GM23338 (cell line): ENCODE measurements at regions not wholly inside any gene's neighbourhood (a gene's known extent, or its start where the extent isn't known, plus 50 kb on each side); places are given as distances from the start of the nearest gene placed in this dataset.

Source experiments
- ATAC-seq: fragments of 200-7000 bp; cut with Tn5 transposase; 3 replicates; pipeline ENCODE4 v1.9.1; 2020
- DNase-seq: peaks from one replicate; pipeline ENCODE4 v3.0.0-alpha.2; 2015; ENCODE audit warnings: low spot score
- H2AFZ ChIP-seq: fragments of 200-600 bp; sonication (generic); 2 replicates; pipeline ENCODE4 v1.8.0; 2016; ENCODE audit warnings: antibody characterized with exemption, mild to moderate bottlenecking, moderate library complexity
- H3F3A ChIP-seq: fragments of 200-600 bp; sonication (generic); replicated peaks from 2 replicates; pipeline ENCODE4 v1.8.0; 2017; ENCODE audit warnings: antibody characterized with exemption, mixed run types, low read depth
- H3K27ac ChIP-seq: fragments of 200-600 bp; sonication (generic); 2 replicates; pipeline ENCODE4 v1.6.1; 2016; ENCODE audit warnings: low read depth
- H3K27me3 ChIP-seq: fragments of 200-600 bp; sonication (generic); 2 replicates; pipeline ENCODE4 v1.8.0; 2016; ENCODE audit warnings: mild to moderate bottlenecking, mixed run types, moderate library complexity; ENCODE audit not compliant: insufficient read depth
- H3K36me3 ChIP-seq: fragments of 200-600 bp; sonication (generic); 2 replicates; pipeline ENCODE4 v1.8.0; 2016; ENCODE audit warnings: mild to moderate bottlenecking; ENCODE audit not compliant: insufficient read depth
- H3K4me1 ChIP-seq: fragments of 200-600 bp; sonication (generic); 2 replicates; pipeline ENCODE4 v1.8.0; 2016; ENCODE audit warnings: mild to moderate bottlenecking, moderate library complexity; ENCODE audit not compliant: insufficient read depth
- H3K4me2 ChIP-seq: fragments of 200-600 bp; sonication (generic); 2 replicates; pipeline ENCODE4 v1.7.1; 2017; ENCODE audit warnings: mixed run types
- H3K4me3 ChIP-seq: fragments of 200-600 bp; sonication (generic); 2 replicates; pipeline ENCODE4 v1.6.1; 2016; ENCODE audit warnings: mixed run types
- H3K79me2 ChIP-seq: fragments of 200-600 bp; sonication (generic); replicated peaks from 2 replicates; pipeline ENCODE4 v1.8.0; 2017; ENCODE audit warnings: mild to moderate bottlenecking; ENCODE audit not compliant: insufficient read depth
- H3K9me2 ChIP-seq: fragments of 200-600 bp; sonication (generic); 2 replicates; pipeline ENCODE4 v1.8.0; 2017; ENCODE audit not compliant: insufficient read depth
- H4K20me1 ChIP-seq: fragments of 200-600 bp; sonication (generic); replicated peaks from 2 replicates; pipeline ENCODE4 v1.8.0; 2017; ENCODE audit warnings: mild to moderate bottlenecking; ENCODE audit not compliant: insufficient read depth
- H3K27ac Mint-ChIP-seq: 2 replicates; pipeline ENCODE4 v1.8.0; 2020; ENCODE audit warnings: inconsistent platforms, mild to moderate bottlenecking, moderate library complexity, mixed read lengths
- H3K27me3 Mint-ChIP-seq: 3 replicates; pipeline ENCODE4 v1.8.0; 2022; ENCODE audit warnings: low read depth, mild to moderate bottlenecking, moderate library complexity, mixed read lengths, inconsistent platforms; ENCODE audit not compliant: insufficient read depth, poor library complexity
- H3K36me3 Mint-ChIP-seq: 3 replicates; pipeline ENCODE4 v1.8.0; 2021; ENCODE audit warnings: low read depth, mild to moderate bottlenecking, inconsistent platforms, moderate library complexity, mixed read lengths
- H3K4me1 Mint-ChIP-seq: 3 replicates; pipeline ENCODE4 v1.8.0; 2020; ENCODE audit warnings: mild to moderate bottlenecking, inconsistent platforms, mixed read lengths
- H3K4me3 Mint-ChIP-seq: 3 replicates; pipeline ENCODE4 v1.8.0; 2021; ENCODE audit warnings: moderate library complexity, mild to moderate bottlenecking, inconsistent platforms, mixed read lengths
- H3K9me3 Mint-ChIP-seq: 3 replicates; pipeline ENCODE4 v1.8.0; 2020; ENCODE audit warnings: moderate library complexity, mild to moderate bottlenecking, inconsistent platforms, mixed read lengths
- EZH2phosphoT487 ChIP-seq: fragments of 200-600 bp; sonication (generic); IDR thresholded peaks from one replicate; pipeline ENCODE4 v1.8.1; 2018; ENCODE audit warnings: antibody characterized with exemption; ENCODE audit not compliant: unreplicated experiment
- ZNF114 ChIP-seq: fragments of 250-450 bp; sonication (Bioruptor Pico); IDR thresholded peaks from 2 replicates; pipeline ENCODE4 v1.5.0; 2020; ENCODE audit warnings: mild to moderate bottlenecking, moderate library complexity
- TF ChIP-seq, protein P1 (sequence below), 2 experiments: fragments of 200-600 bp in 1 of 2; sonication (generic) in 1 of 2; conservative IDR thresholded peaks; 2 replicates each; pipeline versions ENCODE4 v1.5.1 to v1.6.1; 2016 to 2017; ENCODE audit warnings: antibody characterized with exemption in 2 of 2, low read depth in 2 of 2, mild to moderate bottlenecking in 2 of 2, moderate library complexity in 1 of 2
- TF ChIP-seq, protein P2 (sequence below): fragments of 250-450 bp; sonication (Bioruptor Pico); IDR thresholded peaks from 2 replicates; pipeline ENCODE4 v1.5.0; 2020; ENCODE audit warnings: mild to moderate bottlenecking, moderate library complexity

DNA sequence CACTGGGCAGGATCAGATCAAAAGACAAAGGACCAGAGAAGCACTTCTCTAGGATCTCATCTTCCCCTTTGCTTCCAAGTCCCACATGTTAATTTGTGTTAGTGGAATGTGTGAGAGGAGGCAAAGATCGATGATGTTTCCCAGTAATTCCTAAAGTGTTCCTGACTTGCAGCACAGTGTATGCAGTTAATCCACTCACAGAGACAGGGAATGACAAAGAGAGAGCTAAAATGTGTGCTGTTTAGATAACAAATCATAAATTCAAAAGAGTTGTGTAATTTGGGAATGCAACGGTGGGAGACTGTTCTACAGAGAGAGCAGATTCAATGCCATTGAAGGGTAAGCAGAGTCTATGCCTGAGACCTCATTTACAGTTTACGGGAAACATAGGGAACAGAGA, 132.0 kb upstream of the SVIL start:
- TF ChIP-seq EZH2phosphoT487 (no peak), ZNF114 (CRISPR knock-in tag) (no peak)
- TF ChIP-seq, protein P1, sequence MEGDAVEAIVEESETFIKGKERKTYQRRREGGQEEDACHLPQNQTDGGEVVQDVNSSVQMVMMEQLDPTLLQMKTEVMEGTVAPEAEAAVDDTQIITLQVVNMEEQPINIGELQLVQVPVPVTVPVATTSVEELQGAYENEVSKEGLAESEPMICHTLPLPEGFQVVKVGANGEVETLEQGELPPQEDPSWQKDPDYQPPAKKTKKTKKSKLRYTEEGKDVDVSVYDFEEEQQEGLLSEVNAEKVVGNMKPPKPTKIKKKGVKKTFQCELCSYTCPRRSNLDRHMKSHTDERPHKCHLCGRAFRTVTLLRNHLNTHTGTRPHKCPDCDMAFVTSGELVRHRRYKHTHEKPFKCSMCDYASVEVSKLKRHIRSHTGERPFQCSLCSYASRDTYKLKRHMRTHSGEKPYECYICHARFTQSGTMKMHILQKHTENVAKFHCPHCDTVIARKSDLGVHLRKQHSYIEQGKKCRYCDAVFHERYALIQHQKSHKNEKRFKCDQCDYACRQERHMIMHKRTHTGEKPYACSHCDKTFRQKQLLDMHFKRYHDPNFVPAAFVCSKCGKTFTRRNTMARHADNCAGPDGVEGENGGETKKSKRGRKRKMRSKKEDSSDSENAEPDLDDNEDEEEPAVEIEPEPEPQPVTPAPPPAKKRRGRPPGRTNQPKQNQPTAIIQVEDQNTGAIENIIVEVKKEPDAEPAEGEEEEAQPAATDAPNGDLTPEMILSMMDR (conservative IDR thresholded peaks at IDR 0.05; ENCODE audit: low read depth in 2 of 2), result no peak
- TF ChIP-seq, protein P2, sequence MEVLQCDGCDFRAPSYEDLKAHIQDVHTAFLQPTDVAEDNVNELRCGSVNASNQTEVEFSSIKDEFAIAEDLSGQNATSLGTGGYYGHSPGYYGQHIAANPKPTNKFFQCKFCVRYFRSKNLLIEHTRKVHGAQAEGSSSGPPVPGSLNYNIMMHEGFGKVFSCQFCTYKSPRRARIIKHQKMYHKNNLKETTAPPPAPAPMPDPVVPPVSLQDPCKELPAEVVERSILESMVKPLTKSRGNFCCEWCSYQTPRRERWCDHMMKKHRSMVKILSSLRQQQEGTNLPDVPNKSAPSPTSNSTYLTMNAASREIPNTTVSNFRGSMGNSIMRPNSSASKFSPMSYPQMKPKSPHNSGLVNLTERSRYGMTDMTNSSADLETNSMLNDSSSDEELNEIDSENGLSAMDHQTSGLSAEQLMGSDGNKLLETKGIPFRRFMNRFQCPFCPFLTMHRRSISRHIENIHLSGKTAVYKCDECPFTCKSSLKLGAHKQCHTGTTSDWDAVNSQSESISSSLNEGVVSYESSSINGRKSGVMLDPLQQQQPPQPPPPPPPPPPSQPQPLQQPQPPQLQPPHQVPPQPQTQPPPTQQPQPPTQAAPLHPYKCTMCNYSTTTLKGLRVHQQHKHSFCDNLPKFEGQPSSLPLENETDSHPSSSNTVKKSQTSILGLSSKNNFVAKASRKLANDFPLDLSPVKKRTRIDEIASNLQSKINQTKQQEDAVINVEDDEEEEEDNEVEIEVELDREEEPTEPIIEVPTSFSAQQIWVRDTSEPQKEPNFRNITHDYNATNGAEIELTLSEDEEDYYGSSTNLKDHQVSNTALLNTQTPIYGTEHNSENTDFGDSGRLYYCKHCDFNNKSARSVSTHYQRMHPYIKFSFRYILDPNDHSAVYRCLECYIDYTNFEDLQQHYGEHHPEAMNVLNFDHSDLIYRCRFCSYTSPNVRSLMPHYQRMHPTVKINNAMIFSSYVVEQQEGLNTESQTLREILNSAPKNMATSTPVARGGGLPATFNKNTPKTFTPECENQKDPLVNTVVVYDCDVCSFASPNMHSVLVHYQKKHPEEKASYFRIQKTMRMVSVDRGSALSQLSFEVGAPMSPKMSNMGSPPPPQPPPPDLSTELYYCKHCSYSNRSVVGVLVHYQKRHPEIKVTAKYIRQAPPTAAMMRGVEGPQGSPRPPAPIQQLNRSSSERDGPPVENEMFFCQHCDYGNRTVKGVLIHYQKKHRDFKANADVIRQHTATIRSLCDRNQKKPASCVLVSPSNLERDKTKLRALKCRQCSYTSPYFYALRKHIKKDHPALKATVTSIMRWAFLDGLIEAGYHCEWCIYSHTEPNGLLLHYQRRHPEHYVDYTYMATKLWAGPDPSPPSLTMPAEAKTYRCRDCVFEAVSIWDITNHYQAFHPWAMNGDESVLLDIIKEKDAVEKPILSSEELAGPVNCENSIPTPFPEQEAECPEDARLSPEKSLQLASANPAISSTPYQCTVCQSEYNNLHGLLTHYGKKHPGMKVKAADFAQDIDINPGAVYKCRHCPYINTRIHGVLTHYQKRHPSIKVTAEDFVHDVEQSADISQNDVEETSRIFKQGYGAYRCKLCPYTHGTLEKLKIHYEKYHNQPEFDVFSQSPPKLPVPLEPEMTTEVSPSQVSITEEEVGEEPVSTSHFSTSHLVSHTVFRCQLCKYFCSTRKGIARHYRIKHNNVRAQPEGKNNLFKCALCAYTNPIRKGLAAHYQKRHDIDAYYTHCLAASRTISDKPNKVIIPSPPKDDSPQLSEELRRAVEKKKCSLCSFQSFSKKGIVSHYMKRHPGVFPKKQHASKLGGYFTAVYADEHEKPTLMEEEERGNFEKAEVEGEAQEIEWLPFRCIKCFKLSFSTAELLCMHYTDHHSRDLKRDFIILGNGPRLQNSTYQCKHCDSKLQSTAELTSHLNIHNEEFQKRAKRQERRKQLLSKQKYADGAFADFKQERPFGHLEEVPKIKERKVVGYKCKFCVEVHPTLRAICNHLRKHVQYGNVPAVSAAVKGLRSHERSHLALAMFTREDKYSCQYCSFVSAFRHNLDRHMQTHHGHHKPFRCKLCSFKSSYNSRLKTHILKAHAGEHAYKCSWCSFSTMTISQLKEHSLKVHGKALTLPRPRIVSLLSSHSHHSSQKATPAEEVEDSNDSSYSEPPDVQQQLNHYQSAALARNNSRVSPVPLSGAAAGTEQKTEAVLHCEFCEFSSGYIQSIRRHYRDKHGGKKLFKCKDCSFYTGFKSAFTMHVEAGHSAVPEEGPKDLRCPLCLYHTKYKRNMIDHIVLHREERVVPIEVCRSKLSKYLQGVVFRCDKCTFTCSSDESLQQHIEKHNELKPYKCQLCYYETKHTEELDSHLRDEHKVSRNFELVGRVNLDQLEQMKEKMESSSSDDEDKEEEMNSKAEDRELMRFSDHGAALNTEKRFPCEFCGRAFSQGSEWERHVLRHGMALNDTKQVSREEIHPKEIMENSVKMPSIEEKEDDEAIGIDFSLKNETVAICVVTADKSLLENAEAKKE (CRISPR knock-in tag), result no peak

More for the DNA sequence above, 132.0 kb upstream of the SVIL start:
- Histone ChIP-seq H3K79me2 (no peaks in the 10 kb centered on the region), H4K20me1 (no peaks in the 10 kb centered on the region), H3K9me2 (no peaks in the 10 kb centered on the region), H2AFZ (0 out of 2 replicates have a peak overlapping the region, but pooled peaks have one; percentile 59), H3F3A (no peaks in the 10 kb centered on the region), H3K36me3 (no peaks in the 10 kb centered on the region), H3K27me3 (no peaks in the 10 kb centered on the region), H3K27ac (no peak overlapping the region), H3K4me3 (no peak overlapping the region), H3K4me2 (no peak overlapping the region), H3K4me1 (no peaks in the 10 kb centered on the region)
- DNase-seq (no peak), ATAC-seq (no peak)
- Mint-ChIP-seq H3K4me1 (peaks cover 9% of the 10 kb centered on the region), H3K9me3 (peaks cover 4% of the 10 kb centered on the region; the same call in 2 of the 3 replicates), H3K36me3 (0 out of 3 replicates have a peak, but pooled peaks cover 3% of the 10 kb centered on the region), H3K4me3 (no peak overlapping the region), H3K27me3 (peaks cover 2% of the 10 kb centered on the region), H3K27ac (no peak overlapping the region)
